HG03520 (cell line): ENCODE measurements at regions not wholly inside any gene's neighbourhood (a gene's known extent, or its start where the extent isn't known, plus 50 kb on each side); places are given as distances from the start of the nearest gene placed in this dataset.

ENCODE experiments used
- ATAC-seq: cut with Tn5 transposase; IDR thresholded peaks from one replicate; pipeline ENCODE4 v1.9.1; 2021; ENCODE audit warnings: mild to moderate bottlenecking, moderate library complexity; ENCODE audit not compliant: unreplicated experiment

- no peak for ATAC-seq
Measured at GRCh38 chr10:36636879-36637278, 488.5 kb upstream of the ANKRD30A start.

DNA sequence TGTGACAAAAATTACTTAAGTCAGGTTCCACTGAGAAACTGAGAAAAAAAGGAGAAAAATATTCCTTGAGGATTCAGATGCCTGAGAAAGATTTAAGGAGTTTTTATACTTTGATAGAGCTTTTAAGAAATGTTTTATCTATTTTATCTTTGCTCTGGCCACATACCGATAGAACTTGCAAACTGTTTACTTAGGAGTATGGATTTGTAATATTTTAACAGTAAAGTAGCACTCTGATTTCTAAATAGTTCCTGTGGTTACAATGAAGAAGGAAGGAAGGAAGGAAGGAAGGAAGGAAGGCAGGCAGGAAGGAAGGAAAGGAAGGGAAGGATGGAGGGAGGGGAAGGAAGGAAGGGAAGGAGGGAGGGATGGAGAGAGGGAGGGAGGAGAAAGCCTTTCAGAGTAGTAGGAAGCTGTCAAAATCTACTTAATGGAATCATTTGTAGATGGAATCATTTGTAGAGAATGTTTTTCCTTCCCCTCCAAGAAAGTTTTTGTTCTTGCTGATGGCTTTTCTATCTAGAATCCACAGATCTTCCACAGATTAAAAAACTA, 489.0 kb upstream of the ANKRD30A start:
- ATAC-seq: no peak

- ATAC-seq: no peak
Measured at GRCh38 chr10:36634916-36635315, 490.5 kb upstream of the ANKRD30A start.

DNA sequence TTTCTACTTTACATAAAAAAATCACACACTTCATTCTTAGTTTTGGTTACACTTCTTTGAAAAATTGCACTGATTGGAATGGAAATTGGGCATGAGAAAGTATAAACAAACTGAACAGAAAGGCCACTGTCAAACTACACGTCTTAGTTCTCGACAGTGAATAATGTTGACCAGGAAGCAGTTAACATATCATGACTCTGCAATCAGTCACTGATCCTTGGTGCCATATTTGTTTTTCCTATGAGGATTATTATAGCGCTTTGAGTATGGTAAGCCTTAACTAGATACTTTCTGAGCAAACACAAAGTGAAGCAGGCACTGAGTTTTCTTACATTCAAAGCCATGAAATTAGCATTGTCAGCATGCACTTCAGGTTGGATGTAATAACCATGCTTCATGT, 495.1 kb upstream of the ANKRD30A start:
- ATAC-seq: no peak

DNA sequence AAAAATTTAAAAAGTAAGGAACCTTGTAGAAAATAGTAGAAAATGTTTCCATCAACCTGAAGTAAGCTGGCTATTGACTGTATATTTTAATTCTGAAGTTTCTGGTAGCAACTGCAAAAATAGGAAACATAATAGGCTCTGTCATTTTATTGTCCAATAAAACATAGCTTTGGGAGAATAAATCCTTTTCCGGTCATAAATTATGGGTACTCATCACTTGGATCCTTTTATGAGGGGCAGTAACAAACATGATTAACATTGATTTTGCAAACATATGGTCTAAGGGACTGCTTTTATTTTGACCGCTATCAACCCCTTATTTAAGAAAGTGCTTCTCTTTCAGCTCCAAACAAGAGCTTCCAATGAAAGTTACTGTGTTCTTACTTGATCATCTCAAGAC, 495.9 kb upstream of the ANKRD30A start:
- no peak for ATAC-seq

GRCh38 chr10:36624551-36625100, 500.8 kb upstream of the ANKRD30A start:
- no peak for ATAC-seq

GRCh38 chr10:36621346-36621745, 504.1 kb upstream of the ANKRD30A start:
- no peak for ATAC-seq

DNA sequence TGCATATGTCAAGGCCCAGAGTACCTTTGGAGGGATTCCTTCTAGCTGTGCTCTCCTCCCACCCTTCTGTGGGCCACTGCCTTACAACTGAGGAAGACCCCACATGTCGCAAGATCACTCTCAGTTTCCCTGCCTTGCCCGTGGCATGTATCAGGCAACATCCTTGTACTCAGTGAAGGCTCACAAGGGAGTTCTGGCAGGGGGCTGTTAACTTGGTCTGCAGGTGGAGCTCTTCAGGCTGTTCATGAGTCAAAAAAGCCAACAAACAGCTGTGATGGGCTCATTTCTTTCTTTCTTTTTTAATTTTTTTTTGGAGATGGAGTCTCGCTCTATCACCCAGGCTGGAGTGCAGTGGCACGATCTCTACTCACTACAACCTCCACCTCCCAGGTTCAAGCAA, 513.0 kb upstream of the ANKRD30A start:
- ATAC-seq: no peak

DNA sequence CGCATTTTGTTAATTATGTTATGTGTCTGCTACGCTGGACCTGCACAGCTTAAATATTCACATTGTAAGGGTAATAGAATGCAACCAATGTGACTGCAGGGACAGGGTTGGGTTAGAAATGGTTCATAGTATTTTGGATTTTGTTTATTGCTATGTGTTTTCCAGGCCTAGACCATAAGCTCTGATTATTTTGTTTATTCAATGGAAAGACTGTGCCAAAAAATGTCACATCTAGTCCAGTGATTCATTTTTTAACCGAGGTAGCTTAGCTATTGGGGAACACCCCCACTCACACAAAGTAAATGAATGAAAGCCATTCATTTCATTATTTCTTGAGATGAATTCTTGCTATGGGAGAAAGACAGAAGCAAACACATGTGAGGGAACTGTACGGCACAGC, 516.5 kb upstream of the ANKRD30A start:
- no peak for ATAC-seq

GRCh38 chr10:36608251-36608650, 517.1 kb upstream of the ANKRD30A start:
- ATAC-seq: no peak

DNA sequence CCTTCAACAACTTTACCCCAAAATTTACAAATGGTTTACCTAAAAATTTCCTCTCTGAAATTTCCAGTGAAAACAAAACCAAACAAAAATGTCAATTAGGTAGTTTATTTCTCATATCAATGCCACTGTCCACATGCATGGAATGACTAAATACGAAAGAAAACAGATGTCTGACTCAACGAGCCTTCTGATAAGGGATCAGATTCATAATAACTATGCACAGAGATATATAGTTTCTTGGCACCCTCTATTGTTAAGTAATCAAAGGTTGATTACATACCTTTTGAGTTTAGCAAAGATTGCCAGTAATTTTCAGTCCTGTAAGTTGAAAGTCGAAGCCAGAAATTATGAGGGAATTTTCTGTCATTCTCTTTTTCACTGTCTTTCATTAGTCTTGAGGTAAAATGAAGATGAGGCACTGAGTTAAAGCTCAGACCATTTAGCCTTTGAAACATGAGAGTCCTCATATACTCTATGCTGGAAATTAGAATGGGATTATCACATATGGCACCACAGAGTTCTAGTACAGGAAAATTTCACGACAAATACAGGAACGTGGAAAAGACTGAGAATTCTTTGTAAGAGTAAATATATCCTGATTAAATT, 519.1 kb upstream of the ANKRD30A start:
- ATAC-seq: no peak

GRCh38 chr10:36604316-36604715, 521.1 kb upstream of the ANKRD30A start:
- ATAC-seq: no peak

DNA sequence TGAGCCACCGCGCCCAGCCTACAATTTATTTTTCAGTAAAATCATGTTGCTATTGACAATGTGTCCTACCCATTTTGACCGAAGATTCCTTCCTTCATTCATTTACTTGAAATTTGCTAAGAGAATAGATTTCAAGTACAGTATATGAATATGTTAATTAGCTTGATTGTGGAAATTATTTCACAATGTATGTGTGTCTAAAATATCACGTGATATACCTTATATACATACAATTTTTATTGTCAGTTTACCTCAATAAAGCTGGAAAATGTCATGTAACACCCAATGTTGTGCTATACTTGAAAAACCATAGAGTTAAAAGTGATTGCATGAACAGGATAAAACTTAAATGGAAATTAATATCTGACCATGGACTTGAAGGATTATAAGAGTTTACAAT, 521.7 kb upstream of the ANKRD30A start:
- no peak for ATAC-seq

GRCh38 chr10:36602374-36602773, 523.0 kb upstream of the ANKRD30A start:
- ATAC-seq: no peak

DNA sequence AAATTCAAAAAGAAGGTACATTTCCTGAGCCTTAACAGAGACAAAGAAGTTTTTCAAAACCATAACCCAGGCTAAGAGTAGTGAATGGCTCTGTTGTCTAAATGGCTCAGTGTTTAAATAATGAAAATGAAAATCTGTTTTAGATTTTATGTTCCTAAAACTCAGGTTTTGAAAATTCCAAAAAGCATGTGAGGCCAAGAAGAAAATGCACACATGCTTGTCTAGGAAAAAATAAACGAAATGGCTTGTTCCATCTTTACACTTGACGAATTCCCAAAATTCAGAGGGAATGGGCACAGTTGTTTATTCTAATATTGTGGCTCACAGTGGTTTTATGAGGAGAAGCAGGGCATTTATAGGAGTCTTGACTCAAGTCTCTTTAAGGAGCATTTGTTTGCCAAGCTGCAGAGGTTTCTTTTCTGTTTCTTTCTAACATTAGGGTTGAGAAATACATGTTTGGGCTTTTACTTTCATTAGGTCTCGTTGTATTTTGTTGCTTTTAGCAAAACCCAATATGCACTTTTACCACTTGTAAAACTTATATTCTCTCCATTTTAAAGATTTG, 527.6 kb upstream of the ANKRD30A start:
- ATAC-seq: no peak

- ATAC-seq: no peak
Measured at GRCh38 chr10:36592964-36593363, 532.4 kb upstream of the ANKRD30A start.

DNA sequence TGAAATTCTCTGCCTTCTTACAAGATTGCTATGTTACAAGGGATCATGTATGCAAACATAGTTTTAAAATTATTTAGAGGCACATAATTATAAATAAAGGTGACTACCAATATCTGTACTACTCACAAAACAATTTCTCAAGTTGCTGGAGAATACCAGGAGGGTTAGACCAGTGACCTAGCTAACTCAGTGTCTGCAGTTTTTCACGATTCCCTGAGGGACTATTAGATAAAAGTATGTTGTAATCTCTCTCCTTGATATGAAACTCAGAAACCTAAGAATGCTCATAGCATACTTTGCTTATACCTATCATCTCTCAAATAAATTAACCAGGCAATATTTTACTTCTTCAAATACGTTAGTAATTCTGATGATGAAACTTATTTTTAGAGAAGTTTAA, 534.0 kb upstream of the ANKRD30A start:
- ATAC-seq: no peak

DNA sequence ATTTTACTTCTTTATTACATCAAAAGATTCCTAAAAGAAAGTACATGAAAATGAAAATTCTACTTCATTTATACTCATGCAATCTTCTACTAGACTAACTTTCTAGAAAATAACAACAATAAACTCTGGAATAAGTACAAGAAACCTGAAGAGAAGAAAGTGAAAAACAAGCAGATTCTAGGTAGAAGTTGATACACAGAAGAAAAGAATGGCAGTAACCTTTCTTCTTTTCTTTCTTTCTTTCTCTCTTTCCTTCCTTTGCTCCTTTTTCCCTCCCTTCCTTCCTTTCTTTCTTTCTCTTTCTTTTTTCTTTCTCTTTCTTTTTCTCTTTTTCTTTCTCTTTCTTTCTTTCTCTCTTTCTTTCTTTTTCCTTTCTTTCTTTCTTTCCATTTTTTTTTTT, 541.7 kb upstream of the ANKRD30A start:
- no peak for ATAC-seq

GRCh38 chr10:36581237-36581636, 544.2 kb upstream of the ANKRD30A start:
- ATAC-seq: no peak

DNA sequence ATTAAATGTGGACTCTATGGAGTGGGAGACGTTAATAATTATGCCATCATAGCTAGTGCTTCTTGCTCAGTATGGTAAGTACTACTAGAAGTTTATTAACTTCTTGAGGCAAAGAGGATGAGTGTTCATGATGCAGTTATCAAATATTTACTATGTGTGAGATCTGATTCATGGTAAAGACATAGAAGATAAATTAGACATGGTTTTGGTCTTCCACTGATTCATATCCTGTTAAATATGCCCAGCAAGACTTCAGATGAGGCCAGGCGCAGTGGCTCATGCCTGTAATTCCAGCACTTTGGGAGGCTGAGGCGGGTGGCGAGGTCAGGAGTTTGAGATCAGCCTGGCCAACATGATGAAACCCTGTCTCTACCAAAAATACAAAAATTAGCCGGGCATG, 547.1 kb upstream of the ANKRD30A start:
- no peak for ATAC-seq

DNA sequence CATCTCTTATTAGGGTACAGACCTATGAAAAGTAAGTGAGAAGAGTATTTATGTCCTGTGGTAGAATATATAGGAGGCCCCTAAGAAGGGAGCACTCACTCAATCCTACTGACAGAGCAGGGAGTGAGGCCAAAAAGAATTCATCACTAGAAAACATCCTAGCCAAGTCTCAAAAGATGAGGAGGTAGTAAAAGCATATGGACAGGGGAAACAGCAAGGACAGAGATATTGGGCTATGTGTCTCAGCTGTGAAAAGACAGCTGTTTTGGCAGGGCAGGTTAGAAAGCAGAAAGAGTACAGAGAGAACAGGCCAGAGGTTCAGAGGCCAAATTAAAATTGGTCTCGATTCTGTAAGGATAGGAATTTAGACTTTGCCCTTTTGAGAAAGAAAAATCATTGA, 548.3 kb upstream of the ANKRD30A start:
- no peak for ATAC-seq

DNA sequence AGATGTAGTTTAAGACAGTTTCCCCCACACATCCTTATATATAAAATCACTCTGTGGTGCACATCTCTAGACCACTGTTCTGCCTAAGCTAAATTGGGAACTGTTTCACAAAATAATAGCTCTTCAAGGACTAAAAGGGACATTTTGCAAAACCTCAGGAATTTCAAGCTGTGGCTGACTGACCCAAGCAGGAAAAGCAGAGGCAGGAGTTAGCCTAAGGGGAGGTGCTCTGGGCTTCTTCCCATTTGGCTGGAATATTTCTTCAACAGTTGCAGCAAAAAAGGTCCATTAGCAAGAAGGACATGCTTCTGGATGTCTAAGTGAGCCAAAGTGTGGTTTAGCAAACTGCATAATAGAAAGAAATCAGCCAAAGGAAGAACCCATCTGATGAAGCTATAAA, 551.2 kb upstream of the ANKRD30A start:
- ATAC-seq: no peak

- ATAC-seq: no peak
Measured at GRCh38 chr10:36573246-36573645, 552.2 kb upstream of the ANKRD30A start.
